Effector CD4-positive, alpha-beta T cell (primary cell): ENCODE measurements at regions not wholly inside any gene's neighbourhood (a gene's known extent, or its start where the extent isn't known, plus 50 kb on each side); places are given as distances from the start of the nearest gene placed in this dataset.
"Not testable (repeated sequence)": the region's sequence is repeated elsewhere in the genome, so short reads cannot be mapped to it uniquely, and the experiment has no call there.

ENCODE experiments used
- DNase-seq: peaks from one replicate; pipeline ENCODE4 v3.0.0-alpha.2; 2020

GRCh38 chr16:79402920-79403319, 197.6 kb downstream of the MAF start:
- no peak for DNase-seq

GRCh38 chr16:79402356-79402755, 198.2 kb downstream of the MAF start:
- no peak for DNase-seq

- DNase-seq = no peak
Observed at GRCh38 chr16:79401782-79402181, 198.8 kb downstream of the MAF start.

GRCh38 chr16:79401157-79401556, 199.4 kb downstream of the MAF start:
- no peak for DNase-seq

GRCh38 chr16:79400462-79401149, 199.9 kb downstream of the MAF start:
- no peak for DNase-seq

- DNase-seq = no peak
Observed at GRCh38 chr16:79395591-79395990, 204.9 kb downstream of the MAF start.

GRCh38 chr16:79394206-79394605, 206.3 kb downstream of the MAF start:
- no peak for DNase-seq

- DNase-seq = no peak
Observed at GRCh38 chr16:79393564-79393963, 207.0 kb downstream of the MAF start.

- no peak for DNase-seq
Observed at GRCh38 chr16:79393127-79393526, 207.4 kb downstream of the MAF start.

- no peak for DNase-seq
Observed at GRCh38 chr16:79392081-79392480, 208.5 kb downstream of the MAF start.

- DNase-seq = no peak
Observed at GRCh38 chr16:79391395-79391794, 209.1 kb downstream of the MAF start.

GRCh38 chr16:79390481-79391051, 210.0 kb downstream of the MAF start:
- DNase-seq = no peak

- no peak for DNase-seq
Observed at GRCh38 chr16:79388396-79388795, 212.1 kb downstream of the MAF start.

- DNase-seq = no peak
Observed at GRCh38 chr16:79386299-79386698, 214.2 kb downstream of the MAF start.

GRCh38 chr16:79381603-79382042, 218.9 kb downstream of the MAF start:
- no peak for DNase-seq

- no peak for DNase-seq
Observed at GRCh38 chr16:79380995-79381602, 219.4 kb downstream of the MAF start.

GRCh38 chr16:79379095-79379494, 221.4 kb downstream of the MAF start:
- DNase-seq = no peak

GRCh38 chr16:79377082-79377481, 223.5 kb downstream of the MAF start:
- not testable (repeated sequence) for DNase-seq

- DNase-seq = no peak
Observed at GRCh38 chr16:79375351-79375750, 225.2 kb downstream of the MAF start.

GRCh38 chr16:79372503-79373184, 227.9 kb downstream of the MAF start:
- no peak for DNase-seq

- no peak for DNase-seq
Observed at GRCh38 chr16:79370736-79371135, 229.8 kb downstream of the MAF start.

- DNase-seq = no peak
Observed at GRCh38 chr16:79369796-79370195, 230.7 kb downstream of the MAF start.

- DNase-seq = no peak
Observed at GRCh38 chr16:79367822-79368221, 232.7 kb downstream of the MAF start.

- DNase-seq = no peak
Observed at GRCh38 chr16:79366635-79367034, 233.9 kb downstream of the MAF start.
